ENCODE measurements at regions not wholly inside any gene's neighbourhood (a gene's known extent, or its start where the extent isn't known, plus 50 kb on each side); places are given as distances from the start of the nearest gene placed in this dataset.

- TF ChIP-seq YY1 (IDR thresholded peaks at IDR 0.05; ENCODE audit: insufficient read depth, insufficient read length) (no peak), ZNF274 (IDR thresholded peaks at IDR 0.05; ENCODE audit: low read depth, low read length) (no peak)
These were observed 253.1 kb upstream of the SALL3 start for GRCh38 chr18:78726326-78727056.
